K562 (cell line): ENCODE measurements at regions not wholly inside any gene's neighbourhood (a gene's known extent, or its start where the extent isn't known, plus 50 kb on each side); places are given as distances from the start of the nearest gene placed in this dataset.

Experiments
- ATAC-seq: fragments of 200-7000 bp; cut with Tn5 transposase; 3 replicates; pipeline ENCODE4 v1.9.1; 2020; ENCODE audit warnings: moderate library complexity
- BruUV-seq: library from RNA; stranded (reverse); fragments of 400-500 nt; replicated peaks from 2 replicates; lab custom pipeline; 2021; lab: Mats Ljungman, UMichigan
- CTCF ChIA-PET: fragments of 300-600 bp; formaldehyde crosslinking; extraction: SDS; loops from one replicate; lab custom pipeline; 2021; ENCODE audit warnings: low intra/inter-chr PET ratio; lab: Yijun Ruan, JAX
- POLR2A ChIA-PET: fragments of 300-600, 350-650 bp; sonication (Branson Sonifier 250); formaldehyde crosslinking; extraction: SDS; loops from one replicate; lab custom pipeline; 2021; ENCODE audit warnings: antibody characterized with exemption, inconsistent platforms; lab: Yijun Ruan, JAX
- DNase-seq, 4 experiments: peaks; one replicate each; pipeline versions ENCODE4 v3.0.0 to v3.0.0-alpha.2; 2011 to 2018; ENCODE audit warnings: low spot score in 3 of 4, mixed read lengths in 3 of 4; ENCODE audit errors: extremely low read depth in 1 of 4
- FAIRE-seq: peaks from 2 replicates; lab custom pipeline; 2011; peaks lifted over from hg19 to GRCh38; lab: Jason Lieb, UNC
- H2AFZ ChIP-seq: 2 replicates; pipeline ENCODE4 v1.6.0; 2011; ENCODE audit warnings: low read depth, low read length, control low read depth, inconsistent platforms
- H3K27ac ChIP-seq: fragments of 200-600 bp; 3 replicates; pipeline ENCODE4 v1.8.0; 2011; ENCODE audit warnings: low read depth, mild to moderate bottlenecking, control low read depth, inconsistent platforms, low read length, moderate library complexity, mixed read lengths; ENCODE audit errors: extremely low read depth
- H3K27me3 ChIP-seq, 2 experiments: fragments of 300-600 bp in 1 of 2; 2 replicates in 1 of 2; 3 replicates in 1 of 2; pipeline versions ENCODE4 v1.6.0 to v1.8.0; 2011; ENCODE audit warnings: inconsistent platforms in 2 of 2, low read length in 2 of 2, mild to moderate bottlenecking in 1 of 2, mixed read lengths in 1 of 2, moderate library complexity in 1 of 2; ENCODE audit not compliant: control insufficient read depth in 2 of 2, insufficient read depth in 2 of 2
- H3K36me3 ChIP-seq: fragments of 300-600 bp; 3 replicates; pipeline ENCODE4 v1.8.0; 2011; ENCODE audit warnings: mild to moderate bottlenecking, low read length, inconsistent platforms; ENCODE audit not compliant: control insufficient read depth, insufficient read depth
- H3K4me1 ChIP-seq, 2 experiments: fragments of 200-600 bp in 1 of 2; replicated peaks in 1 of 2; 2 replicates in 1 of 2; 3 replicates in 1 of 2; pipeline versions ENCODE4 v1.5.1 to v1.8.0; 2011; ENCODE audit warnings: inconsistent platforms in 2 of 2, low read length in 2 of 2, mild to moderate bottlenecking in 1 of 2, mixed read lengths in 1 of 2, moderate library complexity in 1 of 2; ENCODE audit not compliant: control insufficient read depth in 2 of 2, insufficient read depth in 2 of 2
- H3K4me2 ChIP-seq: 2 replicates; pipeline ENCODE4 v1.6.1; 2011; ENCODE audit warnings: low read length, control low read depth, inconsistent platforms, mixed read lengths; ENCODE audit not compliant: insufficient read depth
- H3K4me3 ChIP-seq: fragments of 200-600 bp; sonication (generic), shearing (Covaris generic); 2 replicates; pipeline ENCODE4 v1.5.1; 2016; ENCODE audit warnings: control low read depth, inconsistent platforms
- H3K79me2 ChIP-seq: fragments of 200-600 bp; 3 replicates; pipeline ENCODE4 v1.8.0; 2011; ENCODE audit warnings: low read length, inconsistent platforms; ENCODE audit not compliant: control insufficient read depth, insufficient read depth
- H3K9ac ChIP-seq, 2 experiments: 2 replicates each; pipeline versions ENCODE4 v1.6.0 to v1.6.1; 2011; ENCODE audit warnings: low read depth in 2 of 2, low read length in 2 of 2, control low read depth in 1 of 2, inconsistent platforms in 1 of 2, mild to moderate bottlenecking in 1 of 2, mixed read lengths in 1 of 2; ENCODE audit not compliant: insufficient read depth in 1 of 2
- H3K9me1 ChIP-seq: one replicate; pipeline ENCODE4 v1.6.0; 2011; ENCODE audit warnings: inconsistent platforms, mild to moderate bottlenecking, low read length, moderate library complexity; ENCODE audit not compliant: control insufficient read depth, insufficient read depth
- H3K9me3 ChIP-seq: replicated peaks from 2 replicates; pipeline ENCODE4 v1.5.1; 2011; ENCODE audit warnings: low read depth, low read length, inconsistent platforms; ENCODE audit not compliant: control insufficient read depth, insufficient read depth
- H4K20me1 ChIP-seq: replicated peaks from 2 replicates; pipeline ENCODE4 v1.6.1; 2011; ENCODE audit warnings: low read length, inconsistent platforms, mixed read lengths; ENCODE audit not compliant: control insufficient read depth, insufficient read depth
- CBFA2T2 ChIP-seq: fragments of 450-650 bp; conservative IDR thresholded peaks from 2 replicates; pipeline ENCODE4 v1.6.1; 2017; ENCODE audit warnings: mild to moderate bottlenecking
- CC2D1A ChIP-seq: fragments of 450-650 bp; IDR thresholded peaks from 2 replicates; pipeline ENCODE4 v1.6.1; 2017; ENCODE audit warnings: mild to moderate bottlenecking
- CCNT2 ChIP-seq: IDR thresholded peaks from 2 replicates; pipeline ENCODE4 v1.6.1; 2011; ENCODE audit warnings: borderline replicate concordance, low read depth, mild to moderate bottlenecking, moderate library complexity, mixed read lengths, low read length; ENCODE audit not compliant: insufficient read length; ENCODE audit errors: extremely low read depth
- DPF2 ChIP-seq: fragments of 450-650 bp; IDR thresholded peaks from 2 replicates; pipeline ENCODE4 v1.6.1; 2016
- FOSL1 ChIP-seq: fragments of 200-800 bp; sonication (Bioruptor generic); conservative IDR thresholded peaks from 2 replicates; pipeline ENCODE4 v1.6.1; 2016; ENCODE audit warnings: missing genetic modification characterization, missing compliant biosample characterization
- FOXK2 ChIP-seq, 2 experiments: fragments of 450-650 bp; IDR thresholded peaks in 1 of 2; conservative IDR thresholded peaks in 1 of 2; 2 replicates each; pipeline ENCODE4 v1.6.1; 2016; ENCODE audit warnings: low read depth in 2 of 2, mild to moderate bottlenecking in 1 of 2
- FOXM1 ChIP-seq, 2 experiments: fragments of 450-650 bp in 1 of 2; sonication (generic) in 1 of 2; formaldehyde crosslinking in 1 of 2; IDR thresholded peaks; 2 replicates each; pipeline versions ENCODE4 v1.6.1 to v1.9.0; 2017 to 2022; ENCODE audit warnings: low read depth in 2 of 2, mild to moderate bottlenecking in 2 of 2, missing genetic modification reagents in 1 of 2, moderate library complexity in 1 of 2
- GTF2E2 ChIP-seq: fragments of 200-800 bp; sonication (Bioruptor generic); IDR thresholded peaks from 2 replicates; pipeline ENCODE4 v1.6.1; 2016; ENCODE audit warnings: missing genetic modification characterization, missing compliant biosample characterization
- ILF3 ChIP-seq: fragments of 450-650 bp; IDR thresholded peaks from 2 replicates; pipeline ENCODE4 v1.6.1; 2018; ENCODE audit warnings: antibody characterized with exemption, mild to moderate bottlenecking, moderate library complexity, borderline replicate concordance
- KDM1A ChIP-seq, 2 experiments: fragments of 450-650 bp; IDR thresholded peaks; 2 replicates each; pipeline ENCODE4 v1.6.1; 2016; ENCODE audit warnings: mild to moderate bottlenecking in 2 of 2
- KDM4B ChIP-seq, 2 experiments: fragments of 450-650 bp in 1 of 2; sonication (generic) in 1 of 2; IDR thresholded peaks; 2 replicates each; pipeline ENCODE4 v1.6.1; 2016 to 2017; ENCODE audit warnings: borderline replicate concordance in 2 of 2, antibody characterized with exemption in 1 of 2, low read depth in 1 of 2, mild to moderate bottlenecking in 1 of 2
- MEIS2 ChIP-seq: fragments of 450-650 bp; IDR thresholded peaks from 2 replicates; pipeline ENCODE4 v1.6.1; 2014; ENCODE audit warnings: mild to moderate bottlenecking; ENCODE audit not compliant: partially characterized antibody
- MTA2 ChIP-seq: fragments of 450-650 bp; IDR thresholded peaks from 2 replicates; pipeline ENCODE4 v1.6.1; 2016; ENCODE audit warnings: low read depth
- PML ChIP-seq: IDR thresholded peaks from 2 replicates; pipeline ENCODE4 v1.6.1; 2012; ENCODE audit warnings: low read length, inconsistent platforms
- POLR2AphosphoS5 ChIP-seq: IDR thresholded peaks from 2 replicates; pipeline ENCODE4 v1.6.1; 2011; ENCODE audit warnings: mild to moderate bottlenecking, low read depth, low read length, moderate library complexity; ENCODE audit not compliant: control insufficient read depth, insufficient read depth
- RCOR1 ChIP-seq, 2 experiments: IDR thresholded peaks; 2 replicates each; pipeline ENCODE4 v1.6.1; 2012; ENCODE audit warnings: low read depth in 2 of 2, low read length in 2 of 2, borderline replicate concordance in 1 of 2, improper control_type of control experiment in 1 of 2
- RNF2 ChIP-seq: sonication (generic); IDR thresholded peaks from 2 replicates; pipeline ENCODE4 v1.6.1; 2016
- SLC30A9 ChIP-seq: fragments of 250-450 bp; sonication (Bioruptor Pico); IDR thresholded peaks from 2 replicates; pipeline ENCODE4 v1.8.0; 2022; ENCODE audit warnings: mild to moderate bottlenecking, moderate library complexity
- SMARCE1 ChIP-seq: fragments of 450-650 bp; IDR thresholded peaks from 2 replicates; pipeline ENCODE4 v1.7.1; 2016; ENCODE audit warnings: mild to moderate bottlenecking
- ZNF224 ChIP-seq: sonication (generic); formaldehyde crosslinking; IDR thresholded peaks from 2 replicates; pipeline ENCODE4 v1.8.0; 2022; ENCODE audit warnings: mild to moderate bottlenecking, missing genetic modification reagents
- WGBS: fragments of 100-300 bp; shearing (Covaris generic); methylation state at CpG from one replicate; pipeline ENCODE4 v1.1.6; 2016; ENCODE audit warnings: low coverage, mixed read lengths; ENCODE audit not compliant: insufficient coverage; ENCODE audit errors: missing lambda C conversion rate; 5-methylcytosine and 5-hydroxymethylcytosine counted together
- in situ Hi-C: fragments of 300-500 bp; cut with MboI; formaldehyde crosslinking; loops from 4 replicates; pipeline ENCODE4 v1.15.0; 2018; ENCODE audit warnings: inconsistent platforms, mixed read lengths
- intact Hi-C: fragments of 100-400 bp; cut with micrococcal nuclease; formaldehyde crosslinking; loops from 2 replicates; pipeline ENCODE4 v1.14.2; 2022
- TF ChIP-seq, protein P1 (sequence below): fragments of 450-650 bp; formaldehyde crosslinking; IDR thresholded peaks from 2 replicates; pipeline ENCODE4 v1.4.0; 2020; ENCODE audit warnings: mild to moderate bottlenecking, moderate library complexity
- TF ChIP-seq, protein P2 (sequence below), 3 experiments: fragments of 200-800 bp in 1 of 3; sonication (Bioruptor generic) in 1 of 3; sonication (generic) in 1 of 3; formaldehyde crosslinking in 1 of 3; IDR thresholded peaks; 2 replicates each; pipeline versions ENCODE4 v1.6.1 to v1.8.0; 2016 to 2022; ENCODE audit warnings: mild to moderate bottlenecking in 2 of 3, missing compliant biosample characterization in 2 of 3, missing genetic modification characterization in 2 of 3, missing genetic modification reagents in 1 of 3

DNA sequence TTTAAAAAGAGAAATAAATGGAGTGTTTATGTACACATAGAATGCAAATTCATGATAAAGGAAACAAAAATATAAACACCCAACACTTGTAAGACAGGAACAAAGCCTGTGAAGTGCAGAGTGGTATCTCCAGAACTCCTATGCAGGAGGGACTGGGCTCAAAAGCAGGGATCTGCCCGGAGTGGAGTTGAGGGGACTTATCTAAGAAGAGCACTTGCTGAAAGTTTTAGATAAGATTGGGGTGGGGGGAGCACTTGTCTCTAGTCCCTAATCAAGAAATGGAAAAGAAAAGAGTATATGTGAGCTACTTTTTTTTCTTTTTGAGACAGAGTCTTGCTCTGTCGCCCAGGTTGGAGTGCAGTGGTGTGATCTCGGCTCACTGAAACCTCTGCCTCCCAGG, 840.4 kb downstream of the MAT2B start:
- no peaks in the 10 kb centered on the region for H4K20me1 ChIP-seq
- intact Hi-C loops (loop anchor here (1.0 to 5.0 kb wide), 2 partner anchors 8 to 61 kb away; no protein-coding TSS in a partner anchor), in situ Hi-C loops (no loop called here)
- H3K79me2 ChIP-seq: no peaks in the 10 kb centered on the region
- CTCF ChIA-PET: no interaction called here
- H3K9me1 ChIP-seq: no peaks in the 10 kb centered on the region
- H3K9ac ChIP-seq: peak overlapping the region in 1 of 2 experiments; percentile 42; a peak in 2 of 4 replicates
- ATAC-seq: peak; percentile 81
- H3K4me1 ChIP-seq: peaks cover 3 to 39% of the 10 kb centered on the region in 2 experiments; a peak in 3 of 5 replicates
- H3K4me3 ChIP-seq: no peak overlapping the region
- peak; percentile 61 to 89 (median 75) for DNase-seq
- H3K36me3 ChIP-seq: no peaks in the 10 kb centered on the region
- no peaks in the 10 kb centered on the region for H3K9me3 ChIP-seq
- H3K4me2 ChIP-seq: peak overlapping the region; percentile 54
- BruUV-seq: no TSS peak
- peak; percentile 85 for FAIRE-seq
- H3K27me3 ChIP-seq: no peaks in the 10 kb centered on the region
- H3K27ac ChIP-seq: peak overlapping the region; percentile 73; the same call in 2 of the 3 replicates
- H2AFZ ChIP-seq: peak overlapping the region; percentile 84; the same call in 1 of the 2 replicates
- POLR2A ChIA-PET: interaction anchor here (1.3 to 4.5 kb wide), 5 partner anchors 9 to 44 kb away, joined by 3 to 17 read pairs (median 5); no protein-coding TSS in a partner anchor
- WGBS: 0% methylated on average over 3 of the region's 3 CpGs
- TF ChIP-seq KDM4B (IDR thresholded peaks at IDR 0.05; ENCODE audit: borderline replicate concordance in 2 of 2, low read depth in 1 of 2): no peak
- TF ChIP-seq FOXK2 (conservative IDR thresholded peaks at IDR 0.05 in 1 of 2, IDR thresholded peaks at IDR 0.05 in 1 of 2; ENCODE audit: low read depth in 2 of 2): peak in 1 of 2 experiments; percentile 45; a peak in 1 of 4 replicates
- peak; percentile 67; the same call in 1 of the 2 replicates for TF ChIP-seq PML
- TF ChIP-seq SLC30A9 (CRISPR knock-in tag): no peak
- TF ChIP-seq GTF2E2 (tag): no peak
- peak in 1 of 2 experiments; percentile 59; a peak in 1 of 4 replicates for TF ChIP-seq RCOR1 (IDR thresholded peaks at IDR 0.05; ENCODE audit: borderline replicate concordance in 1 of 2, low read depth in 2 of 2, low read length in 2 of 2)
- peak; percentile 65; the same call in 1 of the 2 replicates for TF ChIP-seq POLR2AphosphoS5
- TF ChIP-seq ILF3: no peak
- peak; percentile 94 for TF ChIP-seq DPF2
- TF ChIP-seq ZNF224 (CRISPR knock-in tag): no peak
- TF ChIP-seq CCNT2: peak; percentile 57
- TF ChIP-seq RNF2: 0 out of 2 replicates have a peak, but pooled peaks have one; percentile 54
- TF ChIP-seq SMARCE1: peak; percentile 87
- peak; percentile 54; the same call in 1 of the 2 replicates for TF ChIP-seq FOSL1
- TF ChIP-seq CBFA2T2: peak; percentile 76
- TF ChIP-seq MEIS2: peak; percentile 42
- TF ChIP-seq, protein P1, sequence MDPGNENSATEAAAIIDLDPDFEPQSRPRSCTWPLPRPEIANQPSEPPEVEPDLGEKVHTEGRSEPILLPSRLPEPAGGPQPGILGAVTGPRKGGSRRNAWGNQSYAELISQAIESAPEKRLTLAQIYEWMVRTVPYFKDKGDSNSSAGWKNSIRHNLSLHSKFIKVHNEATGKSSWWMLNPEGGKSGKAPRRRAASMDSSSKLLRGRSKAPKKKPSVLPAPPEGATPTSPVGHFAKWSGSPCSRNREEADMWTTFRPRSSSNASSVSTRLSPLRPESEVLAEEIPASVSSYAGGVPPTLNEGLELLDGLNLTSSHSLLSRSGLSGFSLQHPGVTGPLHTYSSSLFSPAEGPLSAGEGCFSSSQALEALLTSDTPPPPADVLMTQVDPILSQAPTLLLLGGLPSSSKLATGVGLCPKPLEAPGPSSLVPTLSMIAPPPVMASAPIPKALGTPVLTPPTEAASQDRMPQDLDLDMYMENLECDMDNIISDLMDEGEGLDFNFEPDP (CRISPR knock-in tag): no peak
- TF ChIP-seq FOXM1 (IDR thresholded peaks at IDR 0.05; ENCODE audit: low read depth): peak; percentile 68
- TF ChIP-seq FOXM1 (CRISPR knock-in tag; IDR thresholded peaks at IDR 0.05; ENCODE audit: low read depth): no peak
- peak; percentile 81 for TF ChIP-seq MTA2
- TF ChIP-seq KDM1A (IDR thresholded peaks at IDR 0.05): peak; percentile 29 to 39; a peak in 2 of 4 replicates
- TF ChIP-seq CC2D1A: peak; percentile 38; the same call in 1 of the 2 replicates
- TF ChIP-seq, protein P2, sequence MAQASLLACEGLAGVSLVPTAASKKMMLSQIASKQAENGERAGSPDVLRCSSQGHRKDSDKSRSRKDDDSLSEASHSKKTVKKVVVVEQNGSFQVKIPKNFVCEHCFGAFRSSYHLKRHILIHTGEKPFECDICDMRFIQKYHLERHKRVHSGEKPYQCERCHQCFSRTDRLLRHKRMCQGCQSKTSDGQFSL (CRISPR knock-in tag; IDR thresholded peaks at IDR 0.05): no peak
- TF ChIP-seq, protein P2 (tag; IDR thresholded peaks at IDR 0.05): peak in 1 of 2 experiments; percentile 67; a peak in 1 of 4 replicates
